Colon (tissue), 2 donors: ENCODE measurements at regions not wholly inside any gene's neighbourhood (a gene's known extent, or its start where the extent isn't known, plus 50 kb on each side); places are given as distances from the start of the nearest gene placed in this dataset.
"Not testable (repeated sequence)": the region's sequence is repeated elsewhere in the genome, so short reads cannot be mapped to it uniquely, and the experiment has no call there.

ENCODE experiments used
- FAIRE-seq: peaks from 2 replicates; lab custom pipeline; 2012; peaks lifted over from hg19 to GRCh38; lab: Jason Lieb, UNC
- donor health status: control.
- donor health status: control.

DNA sequence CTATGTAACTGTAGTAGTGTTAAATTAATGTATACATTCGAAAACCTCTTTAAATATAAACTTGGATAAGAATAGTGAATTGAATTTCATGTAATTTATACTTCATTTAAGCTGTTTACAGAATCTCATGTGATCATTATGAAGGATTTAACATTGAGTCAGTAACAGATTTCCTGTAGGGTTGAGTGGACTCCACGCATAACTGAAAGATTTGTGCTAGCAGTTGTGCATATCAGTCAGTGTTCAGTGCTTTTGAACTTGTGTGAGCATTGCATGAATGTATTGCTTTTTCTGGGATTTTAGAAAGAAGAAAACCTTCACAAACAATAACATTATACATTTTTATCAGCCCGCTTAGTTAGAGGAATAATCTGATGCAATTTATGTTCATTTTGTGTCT is 1435.3 kb downstream of the LRFN5 start:
- no peak for FAIRE-seq

DNA sequence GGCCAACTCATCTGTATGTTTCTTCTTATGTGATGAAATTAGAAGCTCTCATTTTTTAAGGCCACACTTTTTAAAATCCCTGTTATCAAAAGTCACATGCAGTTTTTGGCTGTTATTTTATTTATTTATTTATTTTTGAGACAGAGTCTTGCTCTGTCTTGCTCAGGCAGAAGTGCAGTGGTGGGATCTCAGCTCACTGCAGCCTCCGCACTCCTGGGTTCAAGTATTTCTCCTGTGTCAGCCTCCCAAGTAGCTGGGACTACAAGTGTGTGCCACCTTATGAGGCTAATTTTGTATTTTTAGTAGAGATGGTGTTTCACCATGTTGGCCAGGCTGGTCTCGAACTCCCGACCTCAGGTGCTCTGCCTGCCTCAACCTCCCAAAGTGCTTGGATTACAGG is 1434.5 kb downstream of the LRFN5 start:
- FAIRE-seq = no peak

DNA sequence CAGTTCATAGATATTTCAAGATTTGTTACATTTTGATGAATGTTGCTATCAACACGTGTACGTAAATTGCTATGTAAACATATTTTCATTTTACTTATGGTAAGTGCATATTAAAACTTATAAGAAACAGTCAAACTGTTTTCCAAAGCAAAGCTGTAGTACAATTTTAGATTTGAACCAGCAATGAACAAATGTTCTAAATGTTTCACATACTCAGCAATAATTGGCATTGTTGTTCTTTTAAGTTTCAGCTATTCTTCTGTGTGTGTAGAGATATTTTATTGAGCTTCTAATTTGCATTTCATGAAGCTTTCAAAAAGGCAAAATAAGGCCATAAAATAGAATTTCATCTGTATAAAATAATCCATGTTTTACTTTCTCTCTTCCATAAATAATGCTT is 1433.2 kb downstream of the LRFN5 start:
- FAIRE-seq = no peak

DNA sequence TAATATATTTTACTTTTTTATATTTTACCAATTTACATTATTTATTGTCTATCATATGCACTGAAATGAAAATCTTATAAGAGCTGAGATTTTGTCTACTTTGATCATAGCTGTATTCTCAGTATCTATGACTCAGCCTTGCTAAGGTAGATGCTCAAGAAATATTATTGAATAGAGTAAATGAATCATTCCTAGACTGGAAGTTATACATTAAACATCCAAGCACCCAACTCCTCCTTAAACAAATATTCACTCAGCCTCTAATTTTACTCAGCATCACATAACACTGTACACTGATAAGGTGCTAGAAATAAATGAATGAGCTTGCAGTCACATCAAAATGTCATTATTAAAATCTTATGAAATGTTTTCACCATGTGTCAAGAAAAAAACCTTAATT is 1424.9 kb downstream of the LRFN5 start:
- FAIRE-seq = no peak

DNA sequence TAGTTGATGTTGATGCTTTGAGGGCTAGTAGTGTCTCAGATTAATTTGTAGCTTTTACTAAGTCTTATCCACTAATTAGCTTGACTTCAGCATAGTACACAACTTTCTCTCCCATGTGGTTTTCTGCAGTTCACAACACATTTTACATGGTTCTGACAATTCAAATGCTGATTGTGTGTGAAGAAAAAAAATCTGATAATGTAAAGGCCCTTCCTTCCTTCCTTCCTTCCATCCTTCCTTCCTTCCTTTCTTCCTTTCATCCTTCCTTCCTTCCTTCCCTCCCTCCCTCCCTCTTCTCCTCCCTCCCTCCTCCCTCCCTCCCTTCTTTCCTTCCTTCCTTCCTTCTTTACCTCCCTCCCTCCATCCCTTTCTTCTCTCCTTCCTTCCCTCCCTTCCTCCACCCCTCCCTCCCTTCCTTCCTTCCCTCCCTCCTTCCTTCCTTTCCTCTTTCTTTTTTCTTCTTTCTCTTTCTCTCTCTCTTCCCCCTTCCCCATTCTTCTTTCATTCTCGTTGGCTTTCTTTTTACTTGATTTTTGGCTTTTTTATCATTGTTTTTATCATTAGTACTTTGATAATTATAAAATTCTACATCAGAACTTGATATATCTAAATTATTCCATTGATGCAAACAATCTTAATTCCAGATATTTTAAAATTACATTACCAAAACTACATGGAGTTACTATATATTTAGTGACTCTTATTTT is 1415.6 kb downstream of the LRFN5 start:
- FAIRE-seq = no peak

DNA sequence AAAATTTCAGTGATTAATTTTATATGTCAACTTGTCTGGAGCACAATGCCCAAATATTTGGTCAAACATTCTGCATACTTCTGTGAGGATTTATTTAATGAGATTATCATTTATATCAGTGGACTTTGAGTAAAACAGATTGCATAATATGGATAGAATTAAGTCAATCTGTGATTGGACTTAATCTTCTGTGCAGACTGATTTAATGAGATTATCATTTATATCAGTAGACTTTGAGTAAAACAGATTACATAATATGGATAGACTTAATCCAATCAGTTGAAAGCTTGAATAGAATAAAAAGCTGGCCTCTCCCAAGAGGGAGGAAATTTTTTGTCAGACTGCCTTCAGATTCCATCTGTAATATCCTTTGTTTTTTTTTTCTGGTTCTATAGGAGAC is 1413.2 kb downstream of the LRFN5 start:
- no peak for FAIRE-seq

DNA sequence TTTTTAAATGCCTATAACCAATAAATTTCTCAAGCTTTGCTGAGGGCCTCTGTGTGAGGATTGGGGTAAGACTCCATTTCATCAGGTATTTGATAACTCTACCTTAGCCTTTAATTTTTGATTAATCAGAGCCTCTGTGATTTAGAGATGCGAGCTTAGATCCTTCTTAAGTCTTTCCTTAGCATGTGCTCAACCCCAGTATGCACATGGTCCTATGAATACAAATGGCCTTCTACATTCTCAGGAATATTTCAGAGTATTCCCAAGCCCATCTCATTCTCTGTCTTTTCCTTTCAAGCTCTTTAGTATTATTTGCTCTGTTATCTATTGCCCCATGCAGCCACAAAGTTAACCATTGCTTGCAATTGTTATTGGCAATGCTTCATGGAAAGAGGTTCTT is 1407.7 kb downstream of the LRFN5 start:
- FAIRE-seq = no peak

DNA sequence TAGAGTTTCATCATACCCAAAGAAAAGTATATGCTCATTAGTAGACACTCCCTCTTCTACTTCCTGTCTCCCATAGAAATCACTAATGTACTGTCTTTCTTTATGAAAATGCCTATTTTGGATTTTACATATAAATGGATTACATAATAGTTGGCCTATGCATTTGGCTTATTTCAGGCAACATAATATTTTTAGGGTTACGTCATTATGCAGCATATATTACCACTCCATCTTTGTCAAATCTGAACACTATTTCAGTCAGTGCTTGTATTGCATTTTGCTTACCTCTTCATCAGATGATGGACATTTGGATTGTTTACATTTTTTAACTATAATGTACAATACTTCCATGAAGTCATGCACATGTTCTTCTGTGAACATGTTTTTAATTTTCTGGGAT is 1406.1 kb downstream of the LRFN5 start:
- no peak for FAIRE-seq

DNA sequence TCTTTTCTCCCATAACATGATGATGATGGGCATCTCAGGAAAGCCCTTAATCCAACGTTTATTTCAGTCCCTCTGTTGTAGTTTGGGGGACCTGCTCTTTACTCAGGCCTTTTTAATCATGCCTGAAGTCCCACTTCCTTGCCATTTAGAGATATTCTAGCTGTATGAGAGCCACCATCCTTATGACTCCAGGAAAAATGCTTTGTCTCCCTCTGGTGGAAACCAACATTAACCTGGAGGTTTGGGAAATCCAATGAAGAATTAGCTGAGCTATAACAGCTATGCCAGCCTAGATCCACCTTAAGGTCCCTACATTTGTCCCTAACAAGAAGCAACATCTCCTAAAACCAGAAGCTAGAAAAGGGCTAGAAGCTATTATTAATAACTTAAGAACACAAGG is 1399.1 kb downstream of the LRFN5 start:
- FAIRE-seq = no peak

DNA sequence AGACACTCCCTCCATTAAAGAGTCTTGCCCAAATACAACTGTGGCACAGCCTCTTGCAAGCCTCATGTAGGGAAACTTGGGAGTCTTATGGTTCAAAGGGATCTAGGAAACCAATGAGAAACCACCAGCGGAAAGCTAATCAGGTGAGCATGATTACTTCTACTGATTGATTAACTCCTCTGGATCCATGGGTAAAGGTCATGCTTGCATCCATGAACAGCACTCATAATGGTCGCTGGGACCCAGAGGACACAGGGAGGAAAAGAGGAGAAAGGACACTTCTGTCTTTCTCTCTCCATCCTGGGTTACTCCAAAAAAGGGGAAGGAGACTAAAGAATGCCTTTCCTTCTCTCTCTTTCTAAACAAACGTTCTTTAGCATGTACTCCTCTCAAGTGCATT is 1397.2 kb downstream of the LRFN5 start:
- no peak for FAIRE-seq

DNA sequence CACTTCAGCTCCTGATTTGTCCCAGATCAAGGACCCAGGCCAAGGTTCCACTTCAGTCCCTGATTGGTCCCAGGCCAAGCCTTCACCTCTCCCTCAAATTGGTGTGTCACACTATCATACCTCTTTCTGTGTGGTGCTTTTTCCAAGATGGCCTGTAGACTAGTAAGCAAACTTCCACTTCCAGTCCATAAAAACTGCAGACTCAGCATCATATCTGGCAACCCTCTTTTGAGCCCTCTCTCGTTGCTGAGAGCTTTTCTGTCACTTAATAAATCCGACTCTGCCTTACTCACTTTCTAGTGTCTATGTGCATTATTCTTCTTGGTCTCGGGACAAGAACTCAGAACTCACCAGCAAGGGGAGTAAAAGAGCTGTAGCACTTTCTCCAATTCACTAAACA is 1395.1 kb downstream of the LRFN5 start:
- FAIRE-seq = no peak

DNA sequence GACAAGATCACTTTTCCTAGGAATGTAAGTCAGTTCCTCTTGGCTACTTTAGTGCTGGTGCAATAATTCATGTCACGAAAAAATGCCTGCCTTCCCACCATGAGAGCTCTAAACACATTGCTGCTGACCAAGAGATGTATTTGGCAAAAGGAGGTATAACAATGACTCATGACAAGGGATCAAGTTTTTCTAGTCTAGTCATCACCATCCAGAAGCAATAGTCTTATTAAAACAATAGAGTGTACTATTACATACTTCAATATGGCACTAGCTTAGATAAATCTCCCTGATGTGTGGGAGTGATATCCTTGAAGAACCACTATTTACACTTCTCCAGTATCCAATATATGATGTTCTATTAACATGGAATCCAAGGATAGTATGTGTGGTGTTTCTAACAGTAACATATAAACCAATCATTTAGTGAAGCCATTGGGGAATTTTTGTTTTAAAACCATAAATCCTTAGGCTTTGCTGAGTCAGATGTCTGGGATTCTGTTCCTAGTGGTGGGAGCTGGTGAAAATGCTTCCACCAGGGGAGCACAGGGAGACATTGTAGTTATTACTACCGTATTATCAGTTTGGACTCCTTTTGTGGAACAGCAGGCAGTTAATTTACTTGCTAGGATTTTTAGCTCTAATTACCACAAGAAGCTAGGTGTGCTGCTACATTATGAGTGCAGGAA is 1387.5 kb downstream of the LRFN5 start:
- no peak for FAIRE-seq

DNA sequence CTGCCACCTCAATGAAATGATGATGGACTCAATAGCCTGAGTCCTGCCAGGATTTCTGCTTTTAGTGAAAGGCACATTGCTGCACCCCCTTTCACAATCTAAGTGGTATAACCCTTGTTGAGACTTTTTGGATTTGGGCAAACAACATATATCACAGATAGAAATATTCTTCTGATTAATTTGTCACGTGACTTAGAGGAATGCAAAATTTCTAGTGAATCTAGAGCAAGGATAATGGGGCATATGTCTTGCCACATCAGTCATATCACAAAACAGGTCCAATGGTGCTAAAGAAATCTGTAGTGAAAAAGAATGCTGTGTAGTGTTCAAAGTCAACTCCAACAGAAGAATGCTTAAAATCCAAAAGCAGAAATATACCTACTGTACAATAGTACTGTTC is 1386.3 kb downstream of the LRFN5 start:
- FAIRE-seq = no peak

DNA sequence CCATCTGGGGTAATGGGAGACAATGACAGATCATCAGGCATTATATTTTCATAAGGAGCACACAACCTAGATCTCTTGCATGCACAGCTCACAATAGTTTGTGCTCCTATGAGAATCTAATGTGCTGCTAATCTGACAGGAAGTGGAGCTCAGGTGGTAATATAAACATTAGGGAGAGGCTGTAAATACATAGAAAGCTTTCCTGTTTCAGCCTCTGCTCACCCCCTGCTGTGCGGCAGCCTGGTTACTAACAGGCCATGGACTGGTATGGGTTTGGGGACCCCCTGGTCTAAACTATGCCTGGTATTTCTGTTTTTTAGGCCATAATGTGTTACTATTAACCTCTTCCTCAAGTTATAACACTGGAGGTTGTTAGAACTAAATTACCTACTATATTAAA is 1373.7 kb downstream of the LRFN5 start:
- no peak for FAIRE-seq

DNA sequence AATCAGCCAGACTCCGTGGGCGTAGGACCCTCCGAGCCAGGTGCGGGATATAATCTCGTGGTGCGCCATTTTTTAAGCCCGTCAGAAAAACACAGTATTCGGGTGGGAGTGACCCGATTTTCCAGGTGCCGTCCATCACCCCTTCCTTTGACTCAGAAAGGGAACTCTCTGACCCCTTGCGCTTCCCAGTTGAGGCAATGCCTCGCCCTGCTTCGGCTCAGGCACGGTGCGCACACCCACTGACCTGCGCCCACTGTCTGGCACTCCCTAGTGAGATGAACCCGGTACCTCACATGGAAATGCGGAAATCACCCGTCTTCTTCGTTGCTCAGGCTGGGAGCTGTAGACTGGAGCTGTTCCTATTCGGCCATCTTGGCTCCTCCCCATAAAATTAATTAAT is 1366.5 kb downstream of the LRFN5 start:
- FAIRE-seq = not testable (repeated sequence)

DNA sequence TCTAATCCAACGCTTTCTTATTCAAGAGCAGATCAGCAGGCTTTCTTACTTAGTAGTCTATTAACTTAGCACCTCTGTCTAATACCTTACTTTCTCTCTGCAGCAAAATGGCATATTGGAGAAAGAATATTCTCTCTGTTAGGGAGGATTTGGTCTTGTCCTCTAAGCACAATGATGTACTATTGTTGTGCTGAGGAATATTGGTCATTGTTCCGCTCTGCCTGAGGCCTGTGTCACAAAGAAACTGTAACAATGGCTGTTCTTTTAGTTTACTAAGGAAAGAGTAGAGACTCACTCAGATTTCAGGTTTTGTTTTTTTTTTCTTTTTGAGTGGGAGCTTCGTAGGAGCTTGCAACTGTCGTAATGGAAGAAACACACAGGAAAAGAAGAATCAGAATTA is 1358.8 kb downstream of the LRFN5 start:
- no peak for FAIRE-seq

DNA sequence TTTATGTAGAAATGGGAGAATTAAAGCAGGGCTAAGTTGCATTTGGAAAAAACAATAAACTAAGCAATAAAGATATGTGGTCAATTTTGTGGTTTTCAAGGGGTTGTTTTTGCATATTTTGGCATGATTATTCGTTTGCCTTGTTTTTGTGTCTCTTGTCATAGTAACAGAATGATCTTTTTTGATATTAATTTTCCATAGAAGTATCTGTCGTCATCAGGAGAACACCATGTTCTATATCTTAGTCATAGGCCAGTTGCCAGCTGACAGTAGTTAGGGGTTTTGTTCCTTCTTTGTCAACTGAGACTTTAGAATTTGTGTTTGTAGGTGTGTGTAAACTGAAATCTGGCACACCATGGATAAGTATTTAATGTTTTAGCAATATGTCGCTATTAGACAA is 1354.8 kb downstream of the LRFN5 start:
- no peak for FAIRE-seq

DNA sequence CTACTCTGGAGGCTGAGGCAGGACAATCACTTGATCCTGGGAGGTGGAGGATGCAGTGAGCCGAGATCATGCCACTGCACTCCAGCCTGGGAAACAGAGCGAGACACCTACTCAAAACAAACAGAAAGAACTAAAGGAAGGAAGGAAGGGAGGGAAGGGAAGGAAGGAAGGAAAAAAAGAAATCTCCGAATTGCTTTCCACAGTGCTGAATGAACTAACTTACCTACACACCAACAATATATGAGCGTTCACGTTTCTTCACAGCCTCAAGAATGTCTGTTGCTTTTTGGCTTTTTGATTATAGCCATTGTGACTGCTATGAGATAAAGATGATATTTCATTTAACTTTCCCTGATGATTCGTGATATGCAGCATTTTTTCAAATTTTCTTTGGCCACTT is 1343.7 kb downstream of the LRFN5 start:
- no peak for FAIRE-seq

DNA sequence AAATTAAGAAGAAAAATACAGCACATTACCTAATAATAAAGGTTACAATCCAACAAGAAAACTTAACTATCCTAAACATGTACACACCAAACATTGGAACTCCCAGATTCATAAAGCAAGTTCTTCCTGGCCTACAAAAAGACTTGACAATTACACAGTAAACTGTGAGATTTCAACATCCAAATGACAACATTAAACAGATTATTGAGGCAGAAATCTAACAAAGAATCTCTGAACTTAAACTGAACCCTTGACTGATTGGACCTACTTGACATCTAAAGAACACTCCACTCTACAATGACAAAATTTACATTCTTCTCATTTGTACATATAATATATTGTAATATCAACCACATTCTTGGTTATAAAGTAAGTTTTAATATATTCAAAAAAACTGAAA is 1341.3 kb downstream of the LRFN5 start:
- FAIRE-seq = no peak

DNA sequence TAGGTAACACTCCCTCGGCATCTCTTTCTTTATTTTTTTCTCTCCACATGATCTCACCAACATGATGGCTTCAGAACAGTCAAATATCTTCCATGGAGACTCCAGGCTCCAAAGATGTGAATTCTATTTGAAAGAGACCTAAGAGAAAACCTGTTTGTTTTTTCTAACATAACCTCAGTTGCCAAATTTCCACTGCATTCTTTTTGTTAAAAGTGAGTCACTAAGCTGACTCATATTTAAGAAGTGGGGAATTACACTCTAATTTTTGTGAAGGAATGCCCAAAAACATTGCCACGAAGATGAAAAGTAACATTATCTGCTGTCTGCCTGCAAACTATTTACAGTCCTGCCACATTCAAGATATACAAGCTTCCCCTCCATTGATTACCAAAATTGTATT is 1337.6 kb downstream of the LRFN5 start:
- no peak for FAIRE-seq

DNA sequence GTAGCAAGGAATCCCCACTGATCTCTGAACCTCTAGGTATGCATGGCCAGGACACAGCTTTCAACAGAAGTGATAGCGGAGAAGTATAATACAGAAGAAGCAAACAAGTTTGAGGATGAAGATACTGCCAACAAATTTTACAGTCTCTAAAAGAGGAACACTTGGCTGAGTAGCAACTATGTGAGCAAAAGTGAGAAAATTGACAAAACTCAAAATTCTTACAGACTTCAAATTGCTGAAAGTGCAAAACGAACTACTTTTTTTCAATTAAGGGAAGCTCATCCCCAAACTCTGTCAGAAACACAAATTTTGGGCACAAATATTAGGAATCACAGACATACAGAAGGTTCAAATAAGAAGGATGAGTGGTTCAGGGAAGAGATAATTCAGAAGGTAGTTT is 1324.6 kb downstream of the LRFN5 start:
- FAIRE-seq = no peak

DNA sequence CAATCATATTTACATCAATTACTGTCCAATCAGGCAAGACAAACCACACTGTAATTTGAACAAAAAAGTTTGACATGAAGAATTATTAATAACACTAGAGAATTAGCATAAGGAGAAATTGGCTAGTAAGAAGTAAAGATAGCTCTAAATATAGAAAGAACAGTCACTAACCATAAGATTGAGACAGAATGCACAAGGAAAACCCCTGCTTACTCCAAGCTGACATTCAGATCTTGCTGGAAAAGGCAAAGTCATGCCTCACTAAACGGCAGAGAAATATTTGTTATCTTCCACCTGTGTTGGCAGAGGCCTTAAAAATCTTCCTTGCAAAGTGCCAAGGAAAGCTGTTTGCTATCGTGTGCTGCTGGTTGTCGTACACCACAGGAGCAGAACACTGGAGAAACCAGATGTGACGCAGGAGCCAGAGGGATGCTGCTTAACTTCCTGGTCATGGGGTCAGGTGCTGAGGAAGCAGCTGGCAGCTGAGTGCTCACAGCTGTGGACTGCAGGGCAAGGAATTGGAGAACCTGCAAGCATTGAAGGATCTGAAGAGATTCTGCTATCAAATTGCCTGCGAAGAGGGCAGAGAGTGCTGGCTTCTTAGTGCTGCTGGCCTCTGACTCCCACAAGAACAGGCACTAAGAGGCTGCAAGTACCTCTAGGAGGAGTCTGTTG is 1323.3 kb downstream of the LRFN5 start:
- no peak for FAIRE-seq

DNA sequence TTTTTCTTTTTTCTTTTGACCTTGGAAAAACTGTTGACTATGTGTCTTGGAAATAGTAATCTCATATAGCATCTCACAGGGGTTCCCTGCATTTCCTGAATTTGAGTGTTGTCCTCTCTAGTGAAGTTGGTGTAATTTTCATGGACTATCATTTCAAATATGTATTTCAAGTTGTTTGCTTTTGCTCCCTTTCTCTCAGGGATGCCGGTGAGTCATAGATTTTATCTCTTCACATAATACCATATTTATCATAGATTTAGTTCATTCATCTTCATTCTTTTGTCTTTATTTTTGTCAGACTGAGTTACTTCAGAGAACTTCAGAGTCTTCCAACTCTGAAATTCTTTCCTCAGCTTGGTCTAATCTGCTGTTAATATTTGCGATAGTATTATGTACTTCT is 1320.6 kb downstream of the LRFN5 start:
- no peak for FAIRE-seq

DNA sequence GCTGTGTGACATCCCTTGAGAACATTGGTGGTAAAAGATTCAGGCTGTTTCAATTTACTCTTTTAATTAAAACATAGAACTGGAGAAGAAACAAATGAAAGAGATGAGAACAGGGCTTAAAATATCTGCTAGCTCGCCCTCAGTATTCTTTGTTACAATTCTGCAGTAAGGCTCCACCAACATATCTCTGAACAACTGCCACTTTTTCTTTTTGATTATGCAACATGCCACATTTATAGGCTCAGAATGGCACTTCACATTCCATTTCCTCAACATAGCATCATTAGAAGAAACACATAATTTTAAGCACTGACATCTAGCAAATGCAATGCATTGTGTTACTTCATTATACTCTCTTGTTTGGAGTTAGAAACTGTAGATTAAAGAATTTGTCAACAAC is 1315.2 kb downstream of the LRFN5 start:
- no peak for FAIRE-seq
